NCI-H2196 treated with DMSO at 0.1 percent for 48 hours (cell line): ENCODE measurements at regions not wholly inside any gene's neighbourhood (a gene's known extent, or its start where the extent isn't known, plus 50 kb on each side); places are given as distances from the start of the nearest gene placed in this dataset.

Experiments used
- DNase-seq: peaks from one replicate; lab custom pipeline; 2025; ENCODE audit not compliant: unreplicated experiment; lab: John Stamatoyannopoulos, UW

DNA sequence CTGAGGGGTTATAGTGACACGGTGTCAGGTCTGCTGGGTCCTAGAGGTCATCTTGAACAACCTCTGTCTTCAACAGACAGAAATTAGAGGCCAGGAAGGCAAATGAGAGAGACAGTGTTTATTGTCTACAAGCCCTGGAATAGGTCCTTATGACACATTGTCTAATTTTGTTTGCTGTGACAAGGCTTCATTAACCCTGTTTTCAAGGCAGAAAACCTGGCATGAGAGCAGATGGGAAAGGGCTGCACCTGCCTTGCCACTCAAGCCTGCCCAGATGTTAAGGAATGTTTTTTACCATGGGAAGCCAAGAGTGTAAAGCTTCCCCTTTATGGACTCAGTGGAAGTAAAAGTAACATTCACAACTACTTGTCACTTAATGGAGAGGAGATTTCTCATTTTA is 275.3 kb downstream of the KCNS3 start:
- no peak for DNase-seq

GRCh38 chr2:18151237-18151636 is 272.8 kb downstream of the KCNS3 start:
- DNase-seq = no peak

- peak; percentile 4 for DNase-seq
These were observed 271.3 kb downstream of the KCNS3 start for GRCh38 chr2:18149660-18150246.

DNA sequence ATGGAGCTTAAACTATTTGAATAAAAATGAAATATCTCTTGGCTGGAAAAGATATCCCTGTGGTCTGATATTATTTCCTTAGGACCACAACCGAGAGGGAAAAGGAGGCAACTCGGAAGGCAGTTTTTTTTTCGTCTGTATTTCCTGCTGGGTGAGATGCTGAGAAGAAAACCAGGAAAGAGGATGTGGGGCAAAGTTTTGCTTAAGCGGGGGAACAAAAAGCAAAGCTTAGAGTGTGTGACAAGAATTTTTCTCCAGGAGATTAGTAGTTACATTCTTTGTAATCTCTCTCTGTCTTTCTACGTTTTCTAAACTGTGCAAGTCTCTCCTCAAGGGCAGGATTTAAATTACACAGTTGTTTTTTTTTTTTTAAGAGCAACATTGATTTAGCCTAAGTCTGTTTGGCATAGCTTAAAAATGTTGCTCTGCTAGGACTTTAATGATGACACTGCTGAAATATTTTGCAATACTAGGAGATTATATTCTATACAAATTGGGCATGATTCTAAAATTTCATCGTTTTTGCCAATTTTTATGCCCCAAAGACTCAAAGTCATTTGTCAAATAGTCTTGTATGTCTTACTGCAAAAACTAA is 258.5 kb downstream of the KCNS3 start:
- no peak for DNase-seq

- DNase-seq = no peak
These were observed 254.8 kb downstream of the KCNS3 start for GRCh38 chr2:18133310-18133709.

- no peak for DNase-seq
These were observed 254.2 kb downstream of the KCNS3 start for GRCh38 chr2:18132697-18133096.

- no peak for DNase-seq
These were observed 253.3 kb downstream of the KCNS3 start for GRCh38 chr2:18131761-18132160.

DNA sequence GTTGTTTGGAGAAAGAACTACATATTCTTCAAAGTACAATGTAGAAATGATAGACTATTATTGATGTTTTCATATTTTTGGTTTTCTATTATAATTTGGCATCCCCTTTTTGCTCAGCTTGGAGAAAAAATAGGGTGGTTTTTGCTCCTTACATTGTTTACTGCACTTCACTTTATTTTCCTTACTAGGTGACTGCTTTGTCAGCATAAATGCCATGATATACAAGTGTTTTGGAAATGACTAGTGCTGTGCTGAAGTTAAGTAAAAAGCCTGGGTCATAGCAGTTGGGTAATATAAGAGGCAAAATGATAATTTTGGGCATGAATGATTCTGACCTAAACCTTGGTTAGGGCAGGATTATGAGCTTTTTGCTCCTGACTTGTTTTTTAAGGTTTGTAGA is 250.9 kb downstream of the KCNS3 start:
- DNase-seq = no peak

- DNase-seq = no peak
These were observed 246.8 kb downstream of the KCNS3 start for GRCh38 chr2:18125303-18125702.

DNA sequence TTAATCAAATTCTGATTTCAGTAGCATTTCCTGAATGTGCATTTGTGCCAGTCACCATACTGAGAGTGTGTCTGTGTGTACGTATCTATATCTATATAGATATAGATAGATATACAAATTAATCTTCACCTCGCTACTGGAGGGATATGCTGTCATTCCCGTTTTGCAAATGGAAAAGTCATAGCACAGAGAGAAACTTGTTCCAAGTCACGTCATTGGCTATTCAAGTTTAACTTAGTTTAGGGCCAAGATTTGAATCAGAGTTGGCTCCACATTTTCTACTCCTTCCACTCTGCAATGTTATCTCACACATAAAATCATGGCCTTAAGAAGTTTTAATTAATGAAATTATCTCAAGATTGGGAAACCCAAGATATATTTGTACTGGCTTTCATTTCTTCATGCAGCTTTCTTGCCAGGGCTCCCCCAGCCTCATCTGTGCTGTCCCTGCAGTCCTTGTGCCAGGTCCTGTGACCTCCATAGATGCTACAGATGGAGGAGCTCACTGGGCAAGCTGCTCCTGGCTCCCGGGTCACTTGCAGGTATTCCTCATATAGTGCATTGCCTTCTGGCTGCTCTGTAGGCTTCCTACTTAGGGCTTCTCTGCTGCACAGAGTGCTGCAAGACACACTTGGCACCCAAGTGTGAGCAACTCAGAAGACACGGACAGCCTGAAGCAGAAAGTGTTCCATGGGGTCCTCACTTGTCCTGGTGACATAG is 245.8 kb downstream of the KCNS3 start:
- DNase-seq = no peak

DNA sequence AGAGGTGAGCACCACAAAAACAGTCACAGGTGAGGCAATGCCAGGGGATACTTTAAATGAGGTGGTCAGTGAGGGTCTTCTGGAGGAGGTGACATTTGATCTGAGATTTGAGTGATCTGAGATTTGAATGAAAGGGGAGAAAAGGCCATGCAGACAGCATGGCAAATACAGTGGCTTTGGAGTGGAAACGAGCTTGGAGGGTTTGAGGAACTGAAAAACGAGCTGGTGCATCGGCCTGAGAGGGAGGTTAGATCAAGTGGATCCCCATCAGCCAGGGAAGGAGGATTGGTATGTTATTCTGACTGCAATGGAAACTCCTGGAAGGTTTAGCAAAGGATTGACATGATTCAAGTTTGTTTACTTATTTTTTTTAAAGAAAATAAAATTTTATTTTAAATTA is 245.1 kb downstream of the KCNS3 start:
- DNase-seq = no peak

DNA sequence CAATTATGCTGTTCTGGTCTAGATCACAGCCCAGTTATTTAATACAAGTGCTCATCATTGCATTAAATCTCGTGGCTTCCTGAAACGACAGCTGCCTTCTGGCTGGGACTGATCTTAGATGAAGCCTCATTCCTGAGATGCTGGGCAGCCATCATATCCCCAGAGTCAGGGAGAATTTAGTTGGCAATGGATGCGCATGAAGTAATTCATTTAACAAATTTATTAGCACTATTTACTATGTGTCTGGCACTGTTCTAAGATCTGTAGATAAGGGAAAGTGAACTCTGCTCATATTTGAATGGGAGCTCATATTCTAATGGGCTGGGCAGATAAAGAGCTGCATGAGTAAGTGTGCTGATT is 244.7 kb downstream of the KCNS3 start:
- no peak for DNase-seq

GRCh38 chr2:18122544-18123210 is 244.2 kb downstream of the KCNS3 start:
- no peak for DNase-seq

GRCh38 chr2:18119883-18120282 is 241.4 kb downstream of the KCNS3 start:
- DNase-seq = peak; percentile 6

- no peak for DNase-seq
These were observed 240.2 kb downstream of the KCNS3 start for GRCh38 chr2:18118703-18119102.

- no peak for DNase-seq
These were observed 239.1 kb downstream of the KCNS3 start for GRCh38 chr2:18117592-18117991.

GRCh38 chr2:18110222-18110621 is 231.8 kb downstream of the KCNS3 start:
- no peak for DNase-seq

DNA sequence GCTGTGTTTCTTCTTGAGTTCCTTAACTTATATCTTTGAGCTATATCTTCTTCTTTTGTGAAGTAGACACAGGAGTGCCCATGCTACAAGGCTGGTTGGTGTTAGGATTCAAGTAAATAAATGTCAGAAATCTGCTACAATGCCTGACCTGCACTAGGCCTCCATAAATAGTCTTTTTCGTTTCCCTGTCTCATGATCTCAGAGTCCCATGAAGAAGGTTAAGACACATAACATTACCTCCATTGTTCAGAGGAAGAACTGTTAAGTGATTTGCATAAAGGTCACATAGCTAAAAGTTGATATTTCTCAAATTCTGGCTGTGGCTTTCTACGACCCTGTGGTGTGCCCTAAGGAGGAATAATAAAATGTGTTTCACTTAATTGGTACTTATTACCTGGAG is 228.4 kb downstream of the KCNS3 start:
- no peak for DNase-seq

GRCh38 chr2:18105929-18106328 is 227.5 kb downstream of the KCNS3 start:
- no peak for DNase-seq

DNA sequence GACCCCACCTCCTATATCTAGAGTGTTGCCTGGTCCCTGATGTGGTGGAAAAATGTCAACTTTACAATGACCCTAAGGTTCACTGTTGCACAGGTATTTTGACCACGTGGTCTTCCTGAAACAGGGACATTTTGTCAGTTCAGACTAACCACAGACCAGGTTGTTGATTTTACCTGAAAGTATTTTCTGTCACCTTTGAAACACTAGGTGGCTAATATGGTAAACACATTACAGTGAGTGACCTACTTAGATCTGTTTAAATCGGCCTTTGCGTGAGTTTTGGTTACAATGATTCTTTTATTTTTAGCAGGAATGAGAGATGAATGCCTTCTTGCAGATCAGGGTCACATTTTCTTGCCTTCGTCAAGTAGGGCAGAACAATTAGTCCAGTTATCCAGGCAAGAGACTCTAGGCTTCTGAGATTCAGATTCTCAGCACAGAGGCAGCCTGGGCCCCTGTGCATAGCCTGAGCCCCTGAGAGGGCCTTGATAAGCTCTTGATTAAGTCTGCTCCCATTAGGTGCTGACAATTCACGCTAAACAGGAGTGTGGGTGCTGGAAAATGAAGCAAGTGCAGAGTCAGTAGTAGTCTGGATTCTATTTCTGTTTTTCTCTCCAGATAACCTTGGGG is 226.2 kb downstream of the KCNS3 start:
- DNase-seq = no peak

DNA sequence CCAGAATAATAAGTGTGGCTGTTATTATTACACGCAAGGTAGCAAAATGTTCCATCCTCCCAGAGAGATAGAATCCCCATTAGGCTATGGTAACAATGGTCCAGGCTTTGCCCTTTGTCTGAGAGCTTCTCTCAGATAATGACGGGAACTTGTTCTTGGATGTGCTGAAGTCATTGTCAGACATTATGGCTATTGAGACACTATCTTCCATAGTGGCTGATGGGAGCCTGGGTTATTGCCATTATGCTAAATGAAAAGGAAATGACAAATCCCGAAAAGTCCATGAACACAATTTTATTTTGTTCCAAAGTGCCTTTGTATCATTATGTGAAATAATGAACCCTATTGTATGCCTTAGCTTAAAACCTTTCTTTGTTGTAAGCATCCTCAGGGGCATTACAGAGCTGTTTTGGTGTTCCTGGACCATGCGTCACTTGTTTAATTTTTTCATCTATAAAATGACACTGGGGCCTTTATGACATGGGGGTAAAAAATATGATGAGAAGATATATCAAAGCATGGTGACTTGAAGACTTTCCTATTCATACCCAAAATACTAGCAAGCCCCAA is 218.5 kb downstream of the KCNS3 start:
- DNase-seq = no peak
